Brain pericyte (primary cell): ENCODE measurements at regions not wholly inside any gene's neighbourhood (a gene's known extent, or its start where the extent isn't known, plus 50 kb on each side); places are given as distances from the start of the nearest gene placed in this dataset.

Experiments
- DNase-seq: peaks from one replicate; pipeline ENCODE4 v3.0.0-alpha.2; 2012; ENCODE audit warnings: low read depth, low spot score

GRCh38 chr11:80718611-80719291, 1277.9 kb upstream of the TENM4 start:
- DNase-seq = no peak

- DNase-seq = no peak
Measured at GRCh38 chr11:80702264-80702663, 1261.4 kb upstream of the TENM4 start.

GRCh38 chr11:80700386-80700785, 1259.6 kb upstream of the TENM4 start:
- no peak for DNase-seq

- peak; percentile 20 for DNase-seq
Measured at GRCh38 chr11:80699406-80700177, 1258.8 kb upstream of the TENM4 start.

GRCh38 chr11:80698637-80699036, 1257.8 kb upstream of the TENM4 start:
- no peak for DNase-seq

- DNase-seq = no peak
Measured at GRCh38 chr11:80694385-80694784, 1253.6 kb upstream of the TENM4 start.

GRCh38 chr11:80687941-80688340, 1247.1 kb upstream of the TENM4 start:
- DNase-seq = no peak

- DNase-seq = no peak
Measured at GRCh38 chr11:80686889-80687288, 1246.1 kb upstream of the TENM4 start.

- DNase-seq = no peak
Measured at GRCh38 chr11:80673566-80673965, 1232.7 kb upstream of the TENM4 start.

- no peak for DNase-seq
Measured at GRCh38 chr11:80669620-80670019, 1228.8 kb upstream of the TENM4 start.

GRCh38 chr11:80668039-80668438, 1227.2 kb upstream of the TENM4 start:
- DNase-seq = no peak

GRCh38 chr11:80655834-80656233, 1215.0 kb upstream of the TENM4 start:
- no peak for DNase-seq

GRCh38 chr11:80650966-80651365, 1210.1 kb upstream of the TENM4 start:
- no peak for DNase-seq

- no peak for DNase-seq
Measured at GRCh38 chr11:80649186-80649585, 1208.4 kb upstream of the TENM4 start.

- DNase-seq = no peak
Measured at GRCh38 chr11:80638296-80638695, 1197.5 kb upstream of the TENM4 start.

GRCh38 chr11:80637571-80637970, 1196.7 kb upstream of the TENM4 start:
- no peak for DNase-seq

- DNase-seq = no peak
Measured at GRCh38 chr11:80636999-80637398, 1196.2 kb upstream of the TENM4 start.

GRCh38 chr11:80635178-80635577, 1194.3 kb upstream of the TENM4 start:
- DNase-seq = no peak

GRCh38 chr11:80632691-80633090, 1191.9 kb upstream of the TENM4 start:
- no peak for DNase-seq

GRCh38 chr11:80632156-80632555, 1191.3 kb upstream of the TENM4 start:
- DNase-seq = no peak

- DNase-seq = no peak
Measured at GRCh38 chr11:80629466-80629865, 1188.6 kb upstream of the TENM4 start.

- DNase-seq = no peak
Measured at GRCh38 chr11:80627364-80627763, 1186.5 kb upstream of the TENM4 start.

- DNase-seq = no peak
Measured at GRCh38 chr11:80626721-80627120, 1185.9 kb upstream of the TENM4 start.
